Activated T-helper 1 cell treated with anti-CD3 and anti-CD28 coated beads, Interleukin-12 subunit alpha, Interleukin-12 subunit beta, Interleukin-2, Interleukin-4 antibody, amounts not matched to agents 30 ng/mL and 10 ng/mL and 1 ng/mL, durations not matched to agents 14 hours and 24 hours and 36 hours (primary cell): ENCODE measurements at regions not wholly inside any gene's neighbourhood (a gene's known extent, or its start where the extent isn't known, plus 50 kb on each side); places are given as distances from the start of the nearest gene placed in this dataset.

Source experiments
- DNase-seq: peaks from one replicate; pipeline ENCODE4 v3.0.0; 2021; ENCODE audit warnings: low spot score
- H3K27ac Mint-ChIP-seq: one replicate; pipeline ENCODE4 v1.8.0; 2021; ENCODE audit warnings: mild to moderate bottlenecking, mixed read lengths
- H3K27me3 Mint-ChIP-seq: one replicate; pipeline ENCODE4 v1.8.0; 2022; ENCODE audit warnings: mild to moderate bottlenecking, moderate library complexity, mixed read lengths; ENCODE audit not compliant: insufficient read depth
- H3K36me3 Mint-ChIP-seq: one replicate; pipeline ENCODE4 v1.8.0; 2021; ENCODE audit warnings: low read depth, mixed read lengths
- H3K4me1 Mint-ChIP-seq: one replicate; pipeline ENCODE4 v1.8.0; 2021; ENCODE audit warnings: low read depth, mixed read lengths
- H3K4me3 Mint-ChIP-seq: one replicate; pipeline ENCODE4 v1.8.0; 2021; ENCODE audit warnings: mild to moderate bottlenecking, moderate library complexity, mixed read lengths
- H3K9me3 Mint-ChIP-seq: one replicate; pipeline ENCODE4 v1.8.0; 2021; ENCODE audit warnings: mixed read lengths
- intact Hi-C: fragments of 100-400 bp; cut with micrococcal nuclease; formaldehyde crosslinking; loops from one replicate; pipeline ENCODE4 v1.15.1; 2024

- no peaks in the 10 kb centered on the region for H3K9me3 Mint-ChIP-seq
- no peaks in the 10 kb centered on the region for H3K36me3 Mint-ChIP-seq
- peaks cover 3% of the 10 kb centered on the region for H3K27me3 Mint-ChIP-seq
- H3K4me1 Mint-ChIP-seq = no peaks in the 10 kb centered on the region
- DNase-seq = no peak
- intact Hi-C loops = no loop called here
- no peak overlapping the region for H3K4me3 Mint-ChIP-seq
- no peak overlapping the region for H3K27ac Mint-ChIP-seq
These were observed 313.9 kb downstream of the ASMT start for GRCh38 chrX:1928805-1929204.

- Mint-ChIP-seq H3K9me3 (peaks cover 5% of the 10 kb centered on the region), H3K27me3 (no peaks in the 10 kb centered on the region), H3K4me3 (no peak overlapping the region), H3K36me3 (no peaks in the 10 kb centered on the region), H3K4me1 (no peaks in the 10 kb centered on the region), H3K27ac (no peak overlapping the region)
- no peak for DNase-seq
- intact Hi-C loops = no loop called here
These were observed 317.4 kb downstream of the ASMT start for GRCh38 chrX:1932231-1932630.

GRCh38 chrX:1933964-1934363, 319.1 kb downstream of the ASMT start:
- Mint-ChIP-seq H3K9me3 (peaks cover 15% of the 10 kb centered on the region), H3K4me1 (no peaks in the 10 kb centered on the region), H3K27me3 (no peaks in the 10 kb centered on the region), H3K27ac (no peak overlapping the region), H3K4me3 (no peak overlapping the region), H3K36me3 (no peaks in the 10 kb centered on the region)
- intact Hi-C loops = no loop called here
- DNase-seq = no peak

- H3K27ac Mint-ChIP-seq = no peak overlapping the region
- H3K4me3 Mint-ChIP-seq = no peak overlapping the region
- H3K27me3 Mint-ChIP-seq = no peaks in the 10 kb centered on the region
These were observed 320.9 kb downstream of the ASMT start for GRCh38 chrX:1935805-1936204.

GRCh38 chrX:1938190-1938589, 323.3 kb downstream of the ASMT start:
- H3K4me1 Mint-ChIP-seq = no peaks in the 10 kb centered on the region
- H3K27ac Mint-ChIP-seq = no peak overlapping the region
- H3K4me3 Mint-ChIP-seq = no peak overlapping the region
- H3K9me3 Mint-ChIP-seq = peaks cover 24% of the 10 kb centered on the region
- H3K36me3 Mint-ChIP-seq = no peaks in the 10 kb centered on the region
- no peak for DNase-seq
- no peaks in the 10 kb centered on the region for H3K27me3 Mint-ChIP-seq
- intact Hi-C loops = no loop called here

More at GRCh38 chrX:1935805-1936204, 320.9 kb downstream of the ASMT start:
- Mint-ChIP-seq H3K4me1 (no peaks in the 10 kb centered on the region), H3K9me3 (peaks cover 24% of the 10 kb centered on the region), H3K36me3 (no peaks in the 10 kb centered on the region)
- intact Hi-C loops = no loop called here
- DNase-seq = no peak

GRCh38 chrX:1941321-1941720, 326.5 kb downstream of the ASMT start:
- H3K27me3 Mint-ChIP-seq = no peaks in the 10 kb centered on the region
- no peak overlapping the region for H3K27ac Mint-ChIP-seq
- intact Hi-C loops = no loop called here
- peaks cover 24% of the 10 kb centered on the region for H3K9me3 Mint-ChIP-seq
- no peaks in the 10 kb centered on the region for H3K36me3 Mint-ChIP-seq
- H3K4me3 Mint-ChIP-seq = no peak overlapping the region
- DNase-seq = no peak
- no peaks in the 10 kb centered on the region for H3K4me1 Mint-ChIP-seq

GRCh38 chrX:1945879-1946278, 331.0 kb downstream of the ASMT start:
- intact Hi-C loops = no loop called here
- Mint-ChIP-seq H3K27me3 (no peaks in the 10 kb centered on the region), H3K4me3 (no peak overlapping the region), H3K27ac (no peak overlapping the region), H3K9me3 (no peaks in the 10 kb centered on the region), H3K4me1 (no peaks in the 10 kb centered on the region), H3K36me3 (no peaks in the 10 kb centered on the region)
- DNase-seq = no peak

- no peak overlapping the region for H3K4me3 Mint-ChIP-seq
- intact Hi-C loops = no loop called here
- H3K27me3 Mint-ChIP-seq = no peaks in the 10 kb centered on the region
These were observed 332.1 kb downstream of the ASMT start for GRCh38 chrX:1946974-1947373.

More at GRCh38 chrX:1946974-1947373, 332.1 kb downstream of the ASMT start:
- DNase-seq = no peak
- Mint-ChIP-seq H3K36me3 (no peaks in the 10 kb centered on the region), H3K27ac (no peak overlapping the region), H3K9me3 (no peaks in the 10 kb centered on the region), H3K4me1 (no peaks in the 10 kb centered on the region)
